SK-N-SH (cell line): ENCODE measurements at regions not wholly inside any gene's neighbourhood (a gene's known extent, or its start where the extent isn't known, plus 50 kb on each side); places are given as distances from the start of the nearest gene placed in this dataset.

Experiments used
- EP300 ChIP-seq, 2 experiments: IDR thresholded peaks; 2 replicates each; pipeline versions ENCODE4 v1.4.0 to v1.6.1; 2012; ENCODE audit warnings: borderline replicate concordance in 1 of 2, low read depth in 1 of 2, low read length in 1 of 2
- EZH2phosphoT487 ChIP-seq: fragments of 200-600 bp; sonication (generic); IDR thresholded peaks from 2 replicates; pipeline ENCODE4 v1.6.1; 2017; ENCODE audit warnings: low read depth, mixed run types, mild to moderate bottlenecking, antibody characterized with exemption, moderate library complexity, borderline replicate concordance
- GATA2 ChIP-seq: sonication (generic); formaldehyde crosslinking; IDR thresholded peaks from 2 replicates; pipeline ENCODE4 v1.5.0; 2020; ENCODE audit warnings: mild to moderate bottlenecking, missing genetic modification reagents
- NFIC ChIP-seq: IDR thresholded peaks from 2 replicates; pipeline ENCODE4 v1.4.0; 2012; ENCODE audit warnings: borderline replicate concordance
- NRF1 ChIP-seq: IDR thresholded peaks from 2 replicates; pipeline ENCODE4 v1.6.1; 2012; ENCODE audit warnings: low read depth, mild to moderate bottlenecking, low read length
- POLR2AphosphoS5 ChIP-seq: IDR thresholded peaks from 2 replicates; pipeline ENCODE4 v1.6.1; 2012; ENCODE audit warnings: low read depth, low read length
- SIN3A ChIP-seq: IDR thresholded peaks from 2 replicates; pipeline ENCODE4 v1.6.1; 2012; ENCODE audit warnings: low read depth, mild to moderate bottlenecking, low read length, moderate library complexity, borderline replicate concordance
- SMC3 ChIP-seq: IDR thresholded peaks from 2 replicates; pipeline ENCODE4 v1.6.1; 2012; ENCODE audit warnings: low read depth, low read length, improper control_type of control experiment
- TAF1 ChIP-seq: IDR thresholded peaks from 2 replicates; pipeline ENCODE4 v1.6.1; 2012; ENCODE audit warnings: low read depth, mild to moderate bottlenecking, low read length, moderate library complexity, borderline replicate concordance
- TEAD4 ChIP-seq: IDR thresholded peaks from 2 replicates; pipeline ENCODE4 v1.4.0; 2012; ENCODE audit warnings: mild to moderate bottlenecking, borderline replicate concordance; ENCODE audit not compliant: insufficient read depth
- TF ChIP-seq, protein P1 (sequence below): fragments of 200-600 bp; sonication (generic); IDR thresholded peaks from 2 replicates; pipeline ENCODE4 v1.6.1; 2017; ENCODE audit warnings: antibody characterized with exemption, mild to moderate bottlenecking, moderate library complexity
- TF ChIP-seq, protein P2 (sequence below): IDR thresholded peaks from 2 replicates; pipeline ENCODE4 v1.6.1; 2012; ENCODE audit warnings: mild to moderate bottlenecking, low read depth, low read length, moderate library complexity
- TF ChIP-seq, protein P3 (sequence below): IDR thresholded peaks from 2 replicates; pipeline ENCODE4 v1.4.0; 2012; ENCODE audit warnings: low read depth, borderline replicate concordance
- TF ChIP-seq, protein P4 (sequence below): IDR thresholded peaks from 2 replicates; pipeline ENCODE4 v1.4.0; 2012; ENCODE audit warnings: low read depth

DNA sequence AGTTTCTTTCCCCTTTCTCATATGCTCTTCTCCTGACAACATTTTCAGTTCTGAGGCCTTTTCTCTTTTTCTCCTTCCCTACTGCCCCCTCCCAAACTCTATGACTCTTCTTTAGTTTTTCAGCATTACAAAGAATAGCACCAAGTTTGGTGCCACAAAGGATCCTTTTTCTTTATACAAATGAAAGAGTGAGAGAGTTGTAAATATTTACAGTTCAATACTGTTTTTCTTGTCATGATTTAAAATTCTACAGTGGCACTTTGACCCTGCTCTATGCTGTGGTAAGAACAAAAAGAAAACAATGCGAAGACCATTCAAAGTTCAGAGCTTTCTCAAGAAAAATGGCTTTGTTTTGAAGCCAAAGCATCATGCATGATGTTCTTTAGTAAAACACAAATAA, 667.9 kb upstream of the SGO1 start:
- TF ChIP-seq, protein P1, sequence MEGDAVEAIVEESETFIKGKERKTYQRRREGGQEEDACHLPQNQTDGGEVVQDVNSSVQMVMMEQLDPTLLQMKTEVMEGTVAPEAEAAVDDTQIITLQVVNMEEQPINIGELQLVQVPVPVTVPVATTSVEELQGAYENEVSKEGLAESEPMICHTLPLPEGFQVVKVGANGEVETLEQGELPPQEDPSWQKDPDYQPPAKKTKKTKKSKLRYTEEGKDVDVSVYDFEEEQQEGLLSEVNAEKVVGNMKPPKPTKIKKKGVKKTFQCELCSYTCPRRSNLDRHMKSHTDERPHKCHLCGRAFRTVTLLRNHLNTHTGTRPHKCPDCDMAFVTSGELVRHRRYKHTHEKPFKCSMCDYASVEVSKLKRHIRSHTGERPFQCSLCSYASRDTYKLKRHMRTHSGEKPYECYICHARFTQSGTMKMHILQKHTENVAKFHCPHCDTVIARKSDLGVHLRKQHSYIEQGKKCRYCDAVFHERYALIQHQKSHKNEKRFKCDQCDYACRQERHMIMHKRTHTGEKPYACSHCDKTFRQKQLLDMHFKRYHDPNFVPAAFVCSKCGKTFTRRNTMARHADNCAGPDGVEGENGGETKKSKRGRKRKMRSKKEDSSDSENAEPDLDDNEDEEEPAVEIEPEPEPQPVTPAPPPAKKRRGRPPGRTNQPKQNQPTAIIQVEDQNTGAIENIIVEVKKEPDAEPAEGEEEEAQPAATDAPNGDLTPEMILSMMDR: no peak
- TF ChIP-seq NFIC: no peak
- TF ChIP-seq SIN3A: no peak
- no peak for TF ChIP-seq GATA2
- TF ChIP-seq, protein P2, sequence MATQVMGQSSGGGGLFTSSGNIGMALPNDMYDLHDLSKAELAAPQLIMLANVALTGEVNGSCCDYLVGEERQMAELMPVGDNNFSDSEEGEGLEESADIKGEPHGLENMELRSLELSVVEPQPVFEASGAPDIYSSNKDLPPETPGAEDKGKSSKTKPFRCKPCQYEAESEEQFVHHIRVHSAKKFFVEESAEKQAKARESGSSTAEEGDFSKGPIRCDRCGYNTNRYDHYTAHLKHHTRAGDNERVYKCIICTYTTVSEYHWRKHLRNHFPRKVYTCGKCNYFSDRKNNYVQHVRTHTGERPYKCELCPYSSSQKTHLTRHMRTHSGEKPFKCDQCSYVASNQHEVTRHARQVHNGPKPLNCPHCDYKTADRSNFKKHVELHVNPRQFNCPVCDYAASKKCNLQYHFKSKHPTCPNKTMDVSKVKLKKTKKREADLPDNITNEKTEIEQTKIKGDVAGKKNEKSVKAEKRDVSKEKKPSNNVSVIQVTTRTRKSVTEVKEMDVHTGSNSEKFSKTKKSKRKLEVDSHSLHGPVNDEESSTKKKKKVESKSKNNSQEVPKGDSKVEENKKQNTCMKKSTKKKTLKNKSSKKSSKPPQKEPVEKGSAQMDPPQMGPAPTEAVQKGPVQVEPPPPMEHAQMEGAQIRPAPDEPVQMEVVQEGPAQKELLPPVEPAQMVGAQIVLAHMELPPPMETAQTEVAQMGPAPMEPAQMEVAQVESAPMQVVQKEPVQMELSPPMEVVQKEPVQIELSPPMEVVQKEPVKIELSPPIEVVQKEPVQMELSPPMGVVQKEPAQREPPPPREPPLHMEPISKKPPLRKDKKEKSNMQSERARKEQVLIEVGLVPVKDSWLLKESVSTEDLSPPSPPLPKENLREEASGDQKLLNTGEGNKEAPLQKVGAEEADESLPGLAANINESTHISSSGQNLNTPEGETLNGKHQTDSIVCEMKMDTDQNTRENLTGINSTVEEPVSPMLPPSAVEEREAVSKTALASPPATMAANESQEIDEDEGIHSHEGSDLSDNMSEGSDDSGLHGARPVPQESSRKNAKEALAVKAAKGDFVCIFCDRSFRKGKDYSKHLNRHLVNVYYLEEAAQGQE: no peak
- TF ChIP-seq EP300 (IDR thresholded peaks at IDR 0.05; ENCODE audit: borderline replicate concordance in 1 of 2, low read depth in 1 of 2, low read length in 1 of 2): no peak
- TF ChIP-seq, protein P3, sequence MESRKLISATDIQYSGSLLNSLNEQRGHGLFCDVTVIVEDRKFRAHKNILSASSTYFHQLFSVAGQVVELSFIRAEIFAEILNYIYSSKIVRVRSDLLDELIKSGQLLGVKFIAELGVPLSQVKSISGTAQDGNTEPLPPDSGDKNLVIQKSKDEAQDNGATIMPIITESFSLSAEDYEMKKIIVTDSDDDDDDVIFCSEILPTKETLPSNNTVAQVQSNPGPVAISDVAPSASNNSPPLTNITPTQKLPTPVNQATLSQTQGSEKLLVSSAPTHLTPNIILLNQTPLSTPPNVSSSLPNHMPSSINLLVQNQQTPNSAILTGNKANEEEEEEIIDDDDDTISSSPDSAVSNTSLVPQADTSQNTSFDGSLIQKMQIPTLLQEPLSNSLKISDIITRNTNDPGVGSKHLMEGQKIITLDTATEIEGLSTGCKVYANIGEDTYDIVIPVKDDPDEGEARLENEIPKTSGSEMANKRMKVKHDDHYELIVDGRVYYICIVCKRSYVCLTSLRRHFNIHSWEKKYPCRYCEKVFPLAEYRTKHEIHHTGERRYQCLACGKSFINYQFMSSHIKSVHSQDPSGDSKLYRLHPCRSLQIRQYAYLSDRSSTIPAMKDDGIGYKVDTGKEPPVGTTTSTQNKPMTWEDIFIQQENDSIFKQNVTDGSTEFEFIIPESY: no peak
- TF ChIP-seq TAF1: no peak
- no peak for TF ChIP-seq POLR2AphosphoS5
- TF ChIP-seq EZH2phosphoT487: no peak
- TF ChIP-seq NRF1: no peak
- TF ChIP-seq, protein P4, sequence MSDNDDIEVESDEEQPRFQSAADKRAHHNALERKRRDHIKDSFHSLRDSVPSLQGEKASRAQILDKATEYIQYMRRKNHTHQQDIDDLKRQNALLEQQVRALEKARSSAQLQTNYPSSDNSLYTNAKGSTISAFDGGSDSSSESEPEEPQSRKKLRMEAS: no peak
- TF ChIP-seq SMC3: no peak
- TF ChIP-seq TEAD4: no peak
